Body of pancreas (tissue), 4 donors: ENCODE measurements at regions not wholly inside any gene's neighbourhood (a gene's known extent, or its start where the extent isn't known, plus 50 kb on each side); places are given as distances from the start of the nearest gene placed in this dataset.

Source experiments
- ATAC-seq: fragments of 150-250 bp; one replicate; pipeline ENCODE4 v1.9.1; 2016
- DNase-seq, 4 donors: peaks; one replicate each; pipeline ENCODE4 v3.0.0-alpha.2; 2019
- H3K27ac ChIP-seq, 4 donors: fragments of 200-600 bp; sonication (generic); 1 replicate in 3 of 4; 2 replicates in 1 of 4; pipeline versions ENCODE4 v1.5.1 to v1.6.1; 2016 to 2019; ENCODE audit warnings: mild to moderate bottlenecking in 1 of 4, mixed read lengths in 1 of 4, moderate library complexity in 1 of 4
- H3K27me3 ChIP-seq, 2 donors: fragments of 200-600 bp; sonication (generic); one replicate each; pipeline ENCODE4 v1.6.0; 2016; ENCODE audit warnings: mild to moderate bottlenecking in 1 of 2
- H3K36me3 ChIP-seq, 2 donors: fragments of 200-600 bp; sonication (generic); replicated peaks in 1 of 2; 2 replicates each; pipeline ENCODE4 v1.5.1; 2016; ENCODE audit warnings: low read depth in 2 of 2; ENCODE audit not compliant: insufficient read depth in 1 of 2
- H3K4me1 ChIP-seq: fragments of 200-600 bp; sonication (generic); one replicate; pipeline ENCODE4 v1.6.0; 2016
- H3K4me3 ChIP-seq, 2 donors: fragments of 200-600 bp; sonication (generic); 1 replicate in 1 of 2; 2 replicates in 1 of 2; pipeline ENCODE4 v1.5.1; 2016 to 2019
- H3K9me3 ChIP-seq, 3 donors: fragments of 200-600 bp; sonication (generic); 1 replicate in 2 of 3; 2 replicates in 1 of 3; pipeline ENCODE4 v1.5.1; 2016
- POLR2A ChIP-seq, 3 donors: fragments of 450-650 bp; IDR thresholded peaks; one replicate each; pipeline ENCODE4 v1.6.1; 2016; ENCODE audit warnings: antibody characterized with exemption in 3 of 3, mild to moderate bottlenecking in 2 of 3
- WGBS, 2 donors: methylation state at CpG; one replicate each; pipeline ENCODE4 v1.1.5; 2017; 5-methylcytosine and 5-hydroxymethylcytosine counted together
- intact Hi-C: fragments of 100-400 bp; cut with DNase I; formaldehyde crosslinking; loops from one replicate; pipeline ENCODE4 v1.15.1; 2023
- TF ChIP-seq, protein P1 (sequence below), 7 experiments: fragments of 450-650 bp in 4 of 7; fragments of 200-600 bp in 3 of 7; sonication (generic) in 3 of 7; IDR thresholded peaks; one replicate each; pipeline ENCODE4 v1.5.1; 2016 to 2019; ENCODE audit warnings: antibody characterized with exemption in 7 of 7

DNA sequence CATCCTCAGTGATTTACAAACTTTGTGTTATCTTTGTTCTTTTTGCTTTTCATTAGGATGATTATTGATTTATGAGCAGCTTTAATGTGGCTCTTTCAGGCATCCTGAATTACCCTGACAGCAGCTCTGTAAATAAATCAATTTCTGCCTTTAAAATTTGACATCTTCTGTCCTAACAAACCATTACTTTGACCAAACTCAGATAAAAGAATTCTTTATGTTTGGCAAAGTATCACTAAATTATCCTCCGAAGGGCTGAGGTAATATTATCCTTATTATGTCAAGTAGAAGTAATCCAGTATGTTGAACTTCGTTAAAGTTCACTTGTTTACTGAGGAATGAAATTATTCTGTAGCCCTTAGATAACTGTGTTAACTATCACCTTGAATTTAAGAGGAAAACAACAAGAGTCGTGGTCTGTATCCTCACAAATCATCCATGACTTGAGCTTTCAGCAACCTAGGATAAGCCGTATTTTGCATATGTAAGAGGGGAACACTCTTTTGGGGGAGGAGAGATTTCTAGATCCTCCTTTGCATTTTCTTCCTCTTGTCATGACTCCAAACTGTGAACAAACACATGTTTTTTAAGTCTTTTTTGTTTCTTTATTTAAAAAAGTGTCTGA lies 173.2 kb upstream of the STAC start:
- 24 to 25% methylated on average over 4 of the region's 4 CpGs for WGBS, 2 donors
- DNase-seq (no peak), ATAC-seq (no peak)
- TF ChIP-seq POLR2A (IDR thresholded peaks at IDR 0.05) = no peak
- TF ChIP-seq, protein P1, sequence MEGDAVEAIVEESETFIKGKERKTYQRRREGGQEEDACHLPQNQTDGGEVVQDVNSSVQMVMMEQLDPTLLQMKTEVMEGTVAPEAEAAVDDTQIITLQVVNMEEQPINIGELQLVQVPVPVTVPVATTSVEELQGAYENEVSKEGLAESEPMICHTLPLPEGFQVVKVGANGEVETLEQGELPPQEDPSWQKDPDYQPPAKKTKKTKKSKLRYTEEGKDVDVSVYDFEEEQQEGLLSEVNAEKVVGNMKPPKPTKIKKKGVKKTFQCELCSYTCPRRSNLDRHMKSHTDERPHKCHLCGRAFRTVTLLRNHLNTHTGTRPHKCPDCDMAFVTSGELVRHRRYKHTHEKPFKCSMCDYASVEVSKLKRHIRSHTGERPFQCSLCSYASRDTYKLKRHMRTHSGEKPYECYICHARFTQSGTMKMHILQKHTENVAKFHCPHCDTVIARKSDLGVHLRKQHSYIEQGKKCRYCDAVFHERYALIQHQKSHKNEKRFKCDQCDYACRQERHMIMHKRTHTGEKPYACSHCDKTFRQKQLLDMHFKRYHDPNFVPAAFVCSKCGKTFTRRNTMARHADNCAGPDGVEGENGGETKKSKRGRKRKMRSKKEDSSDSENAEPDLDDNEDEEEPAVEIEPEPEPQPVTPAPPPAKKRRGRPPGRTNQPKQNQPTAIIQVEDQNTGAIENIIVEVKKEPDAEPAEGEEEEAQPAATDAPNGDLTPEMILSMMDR (IDR thresholded peaks at IDR 0.05) = no peak
- Histone ChIP-seq H3K36me3 (no peaks in the 10 kb centered on the region), H3K27me3 (no peaks in the 10 kb centered on the region), H3K9me3 (no peaks in the 10 kb centered on the region), H3K27ac (no peak overlapping the region), H3K4me3 (no peak overlapping the region), H3K4me1 (no peaks in the 10 kb centered on the region)
- intact Hi-C loops = no loop called here

DNA sequence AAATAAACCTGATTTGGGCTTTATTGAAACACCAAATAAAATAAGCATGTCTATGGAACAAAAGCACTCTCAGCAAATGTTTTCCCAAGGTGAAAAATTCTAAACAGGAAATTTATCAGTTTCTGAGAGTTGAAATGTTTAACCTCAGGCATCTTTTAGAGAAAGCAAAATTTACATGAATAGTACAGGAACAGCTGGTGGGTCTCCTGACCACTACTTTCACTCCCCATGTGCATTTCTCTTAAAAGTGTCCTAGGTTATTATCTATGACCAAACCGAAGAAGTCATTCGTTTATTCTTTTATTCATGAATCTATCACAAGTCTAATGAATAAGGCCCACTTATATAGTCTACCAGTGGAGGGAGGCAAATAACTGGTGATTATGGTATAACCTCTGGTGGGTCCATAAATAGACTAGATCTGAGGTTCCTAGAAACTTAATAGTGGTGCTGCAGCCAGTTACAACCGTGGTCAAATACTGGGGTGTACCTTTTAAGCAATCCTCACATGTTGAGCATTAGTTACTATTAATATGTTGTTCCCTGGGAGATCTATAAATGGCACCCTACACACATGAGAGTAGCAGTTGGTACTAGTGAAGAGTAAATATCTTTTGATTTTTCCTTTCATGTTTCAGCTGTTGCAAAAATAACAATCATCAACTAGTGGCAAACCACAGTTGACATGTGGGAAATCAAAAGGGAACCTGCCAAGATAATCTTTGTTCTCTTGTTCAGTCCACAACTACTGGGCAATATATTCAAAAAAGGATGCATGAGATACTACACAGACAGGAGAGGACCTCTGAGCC lies 169.3 kb upstream of the STAC start:
- H3K4me1 ChIP-seq = peaks cover 10% of the 10 kb centered on the region
- H3K27ac ChIP-seq = no peak overlapping the region
- intact Hi-C loops = no loop called here
- no peak for ATAC-seq
- H3K4me3 ChIP-seq = no peak overlapping the region
- H3K36me3 ChIP-seq = no peaks in the 10 kb centered on the region
- TF ChIP-seq, protein P1 (IDR thresholded peaks at IDR 0.05) = no peak
- H3K27me3 ChIP-seq = no peaks in the 10 kb centered on the region
- H3K9me3 ChIP-seq = no peaks in the 10 kb centered on the region
- WGBS, 2 donors = 45 to 61% methylated on average over 3 of the region's 3 CpGs
- no peak for DNase-seq

GRCh38 chr3:36211652-36211999 lies 168.7 kb upstream of the STAC start:
- Histone ChIP-seq H3K27me3 (no peaks in the 10 kb centered on the region), H3K27ac (no peak overlapping the region), H3K9me3 (no peaks in the 10 kb centered on the region), H3K4me3 (no peak overlapping the region), H3K36me3 (no peaks in the 10 kb centered on the region), H3K4me1 (peaks cover 10% of the 10 kb centered on the region)
- ATAC-seq (no peak), DNase-seq (no peak)
- no peak for TF ChIP-seq POLR2A (IDR thresholded peaks at IDR 0.05)
- TF ChIP-seq, protein P1 (IDR thresholded peaks at IDR 0.05) = no peak
- intact Hi-C loops = no loop called here

DNA sequence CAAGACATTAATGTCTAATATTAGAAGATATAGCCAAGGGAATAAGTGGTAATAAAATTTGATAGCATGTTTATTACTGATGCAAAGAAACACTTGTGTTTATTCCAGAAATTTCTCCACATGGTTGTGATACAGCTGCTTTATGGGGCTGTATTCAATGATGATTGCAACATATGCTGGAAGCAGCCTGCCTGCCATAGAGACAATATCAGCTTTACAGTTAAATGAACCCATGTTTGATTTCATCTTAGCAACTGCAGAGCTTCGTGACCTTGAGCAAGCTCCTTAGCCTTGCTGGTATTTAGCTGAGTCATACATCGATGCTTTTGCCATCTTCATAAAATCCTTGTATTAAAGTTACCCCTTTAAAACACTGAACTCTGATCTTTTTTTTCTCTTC lies 168.1 kb upstream of the STAC start:
- Histone ChIP-seq H3K36me3 (no peaks in the 10 kb centered on the region), H3K4me3 (no peak overlapping the region), H3K9me3 (no peaks in the 10 kb centered on the region), H3K27me3 (no peaks in the 10 kb centered on the region), H3K4me1 (peaks cover 10% of the 10 kb centered on the region), H3K27ac (no peak overlapping the region)
- no peak for DNase-seq
- TF ChIP-seq POLR2A (IDR thresholded peaks at IDR 0.05) = no peak
- TF ChIP-seq, protein P1 (IDR thresholded peaks at IDR 0.05) = no peak
- WGBS, 2 donors = 58 to 60% methylated on average over 2 of the region's 2 CpGs
- intact Hi-C loops = no loop called here
- ATAC-seq = no peak

GRCh38 chr3:36214460-36214859 lies 165.8 kb upstream of the STAC start:
- Histone ChIP-seq H3K4me3 (no peak overlapping the region), H3K9me3 (no peaks in the 10 kb centered on the region), H3K36me3 (no peaks in the 10 kb centered on the region), H3K27ac (no peak overlapping the region), H3K27me3 (no peaks in the 10 kb centered on the region), H3K4me1 (peaks cover 10% of the 10 kb centered on the region)
- DNase-seq (peak in 2 of 4 donors; percentile 6 to 22), ATAC-seq (peak; percentile 70)
- WGBS, 2 donors = 33 to 45% methylated on average over 3 of the region's 3 CpGs
- TF ChIP-seq POLR2A (IDR thresholded peaks at IDR 0.05) = no peak
- TF ChIP-seq, protein P1 (IDR thresholded peaks at IDR 0.05) = no peak
- intact Hi-C loops = no loop called here
